GM21723 (cell line): ENCODE measurements at regions not wholly inside any gene's neighbourhood (a gene's known extent, or its start where the extent isn't known, plus 50 kb on each side); places are given as distances from the start of the nearest gene placed in this dataset.
"Not testable (repeated sequence)": the region's sequence is repeated elsewhere in the genome, so short reads cannot be mapped to it uniquely, and the experiment has no call there.

Experiments used
- ATAC-seq: cut with Tn5 transposase; IDR thresholded peaks from one replicate; pipeline ENCODE4 v1.9.1; 2021; ENCODE audit warnings: mild to moderate bottlenecking, moderate library complexity; ENCODE audit not compliant: unreplicated experiment

- ATAC-seq, result no peak
Observed at GRCh38 chr2:84158605-84159004, 300.5 kb downstream of the SUCLG1 start.

- ATAC-seq, result no peak
Observed at GRCh38 chr2:84152462-84152861, 306.6 kb downstream of the SUCLG1 start.

GRCh38 chr2:84144345-84144744 is 314.7 kb downstream of the SUCLG1 start:
- no peak for ATAC-seq

- ATAC-seq, result no peak
Observed at GRCh38 chr2:84137034-84137433, 322.0 kb downstream of the SUCLG1 start.

GRCh38 chr2:84132370-84132769 is 326.7 kb downstream of the SUCLG1 start:
- no peak for ATAC-seq

- ATAC-seq, result no peak
Observed at GRCh38 chr2:84131278-84131830, 327.7 kb downstream of the SUCLG1 start.

- no peak for ATAC-seq
Observed at GRCh38 chr2:84129018-84129417, 330.1 kb downstream of the SUCLG1 start.

GRCh38 chr2:84127812-84128211 is 331.3 kb downstream of the SUCLG1 start:
- ATAC-seq, result not testable (repeated sequence)

GRCh38 chr2:84126530-84126929 is 332.6 kb downstream of the SUCLG1 start:
- ATAC-seq, result no peak

GRCh38 chr2:84126084-84126483 is 333.0 kb downstream of the SUCLG1 start:
- no peak for ATAC-seq

GRCh38 chr2:84116143-84116542 is 342.9 kb downstream of the SUCLG1 start:
- no peak for ATAC-seq

GRCh38 chr2:84115173-84115857 is 343.8 kb downstream of the SUCLG1 start:
- ATAC-seq, result no peak

- ATAC-seq, result not testable (repeated sequence)
Observed at GRCh38 chr2:84103816-84104527, 355.1 kb downstream of the SUCLG1 start.

- ATAC-seq, result no peak
Observed at GRCh38 chr2:84102274-84102673, 356.8 kb downstream of the SUCLG1 start.

- ATAC-seq, result no peak
Observed at GRCh38 chr2:84088656-84089055, 370.4 kb downstream of the SUCLG1 start.

- no peak for ATAC-seq
Observed at GRCh38 chr2:84085562-84085961, 373.5 kb downstream of the SUCLG1 start.

- no peak for ATAC-seq
Observed at GRCh38 chr2:84084856-84085255, 374.2 kb downstream of the SUCLG1 start.

GRCh38 chr2:84083984-84084383 is 375.1 kb downstream of the SUCLG1 start:
- no peak for ATAC-seq

GRCh38 chr2:84078471-84078870 is 380.6 kb downstream of the SUCLG1 start:
- ATAC-seq, result no peak

GRCh38 chr2:84077496-84077895 is 381.6 kb downstream of the SUCLG1 start:
- no peak for ATAC-seq

GRCh38 chr2:84071050-84071449 is 388.0 kb downstream of the SUCLG1 start:
- no peak for ATAC-seq

- ATAC-seq, result no peak
Observed at GRCh38 chr2:84065857-84066256, 393.2 kb downstream of the SUCLG1 start.
